CD8-positive, alpha-beta memory T cell (primary cell): ENCODE measurements at regions not wholly inside any gene's neighbourhood (a gene's known extent, or its start where the extent isn't known, plus 50 kb on each side); places are given as distances from the start of the nearest gene placed in this dataset.
"Not testable (repeated sequence)": the region's sequence is repeated elsewhere in the genome, so short reads cannot be mapped to it uniquely, and the experiment has no call there.

ENCODE experiments used
- CTCF ChIA-PET: fragments of 350-600 bp; sonication (Branson Sonifier 250); formaldehyde crosslinking; loops from one replicate; lab custom pipeline; 2021; ENCODE audit warnings: antibody characterized with exemption; lab: Charles Lee
- POLR2A ChIA-PET: fragments of 350-600 bp; sonication (Branson Sonifier 250); formaldehyde crosslinking; loops from one replicate; lab custom pipeline; 2021; ENCODE audit warnings: antibody characterized with exemption; lab: Charles Lee
- DNase-seq, 5 donors: peaks; one replicate each; pipeline versions ENCODE4 v3.0.0 to v3.0.0-alpha.2; 2020 to 2022; ENCODE audit warnings: mixed read lengths in 1 of 5
- H3K27ac ChIP-seq: one replicate; pipeline ENCODE4 v1.7.0; 2013; ENCODE audit warnings: low read depth, mild to moderate bottlenecking, low read length, moderate library complexity
- H3K27me3 ChIP-seq: 2 replicates; pipeline ENCODE4 v1.7.0; 2013; ENCODE audit warnings: low read length, mild to moderate bottlenecking; ENCODE audit not compliant: insufficient read depth, poor library complexity, severe bottlenecking
- H3K36me3 ChIP-seq: 2 replicates; pipeline ENCODE4 v1.7.0; 2013; ENCODE audit warnings: mild to moderate bottlenecking, low read length, moderate library complexity; ENCODE audit not compliant: insufficient read depth
- H3K4me1 ChIP-seq: 2 replicates; pipeline ENCODE4 v1.7.0; 2013; ENCODE audit warnings: mild to moderate bottlenecking, low read length, moderate library complexity; ENCODE audit not compliant: insufficient read depth
- H3K4me3 ChIP-seq: 2 replicates; pipeline ENCODE4 v1.7.0; 2013; ENCODE audit warnings: mild to moderate bottlenecking, low read length
- H3K9me3 ChIP-seq: 2 replicates; pipeline ENCODE4 v1.7.0; 2013; ENCODE audit warnings: mild to moderate bottlenecking, low read length
- H3K27ac Mint-ChIP-seq, 8 donors: one replicate each; pipeline ENCODE4 v1.8.0; 2020 to 2021; ENCODE audit warnings: mixed read lengths in 8 of 8, mild to moderate bottlenecking in 6 of 8, inconsistent platforms in 3 of 8, moderate library complexity in 3 of 8
- H3K27me3 Mint-ChIP-seq, 2 donors: one replicate each; pipeline ENCODE4 v1.8.0; 2020 to 2021; ENCODE audit warnings: mixed read lengths in 2 of 2, mild to moderate bottlenecking in 1 of 2, moderate library complexity in 1 of 2
- H3K36me3 Mint-ChIP-seq, 3 donors: one replicate each; pipeline ENCODE4 v1.8.0; 2020 to 2021; ENCODE audit warnings: mixed read lengths in 3 of 3, inconsistent platforms in 1 of 3, mild to moderate bottlenecking in 1 of 3
- H3K4me1 Mint-ChIP-seq, 3 donors: one replicate each; pipeline ENCODE4 v1.8.0; 2020 to 2021; ENCODE audit warnings: mixed read lengths in 3 of 3, inconsistent platforms in 1 of 3, mild to moderate bottlenecking in 1 of 3
- H3K4me3 Mint-ChIP-seq, 7 donors: one replicate each; pipeline ENCODE4 v1.8.0; 2020 to 2021; ENCODE audit warnings: mixed read lengths in 7 of 7, mild to moderate bottlenecking in 6 of 7, moderate library complexity in 4 of 7, inconsistent platforms in 2 of 7
- H3K9me3 Mint-ChIP-seq, 5 donors: one replicate each; pipeline ENCODE4 v1.8.0; 2020 to 2022; ENCODE audit warnings: mixed read lengths in 5 of 5, mild to moderate bottlenecking in 3 of 5, moderate library complexity in 2 of 5, inconsistent platforms in 1 of 5

DNA sequence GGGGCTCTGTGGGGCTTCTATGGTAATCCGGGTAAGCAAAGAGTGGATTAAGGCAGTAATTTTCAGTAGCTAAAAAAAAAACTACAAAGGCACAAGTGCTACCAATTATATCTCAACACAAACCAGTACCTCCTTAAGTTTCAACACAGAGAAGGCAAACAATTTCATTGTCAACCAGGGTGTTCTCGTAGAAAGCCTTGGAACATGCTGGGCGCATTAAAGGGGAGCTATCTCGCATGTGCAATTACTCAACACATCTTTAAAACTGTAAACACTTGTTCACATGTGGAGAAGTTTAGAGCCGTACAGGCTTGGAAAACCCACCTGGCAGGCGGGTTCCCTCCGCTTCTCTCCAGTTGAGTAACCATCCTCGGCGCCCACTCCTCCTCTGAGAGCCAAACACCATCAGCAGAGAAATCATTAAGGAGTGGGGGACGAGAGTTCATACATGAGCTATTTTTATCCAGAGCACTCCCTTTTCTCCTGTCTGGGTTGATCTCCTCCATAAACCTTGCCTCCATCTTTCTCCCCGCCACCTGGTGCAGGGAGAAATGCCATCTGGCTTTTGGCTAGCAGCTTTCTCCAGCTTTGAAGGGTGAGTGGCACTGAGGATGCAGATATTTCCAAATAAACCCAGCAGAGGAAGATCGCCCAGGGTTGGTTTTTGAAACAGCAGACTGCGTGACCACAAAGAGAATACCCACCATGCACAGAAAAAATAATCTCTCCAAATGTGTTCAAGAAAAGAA lies 287.1 kb downstream of the WDR11 start:
- no peak overlapping the region for H3K4me3 ChIP-seq
- Mint-ChIP-seq H3K4me1 (no peaks in the 10 kb centered on the region), H3K9me3 (peaks cover 3 to 9% (median 5%) of the 10 kb centered on the region in 5 donors), H3K27me3 (peaks cover 2 to 7% of the 10 kb centered on the region in 2 donors), H3K27ac (no peak overlapping the region), H3K36me3 (no peaks in the 10 kb centered on the region), H3K4me3 (no peak overlapping the region)
- H3K4me1 ChIP-seq, result no peaks in the 10 kb centered on the region
- POLR2A ChIA-PET, result no interaction called here
- H3K27ac ChIP-seq, result no peak overlapping the region
- H3K9me3 ChIP-seq, result no peaks in the 10 kb centered on the region
- H3K27me3 ChIP-seq, result no peaks in the 10 kb centered on the region
- CTCF ChIA-PET, result no interaction called here
- no peak for DNase-seq
- H3K36me3 ChIP-seq, result no peaks in the 10 kb centered on the region

DNA sequence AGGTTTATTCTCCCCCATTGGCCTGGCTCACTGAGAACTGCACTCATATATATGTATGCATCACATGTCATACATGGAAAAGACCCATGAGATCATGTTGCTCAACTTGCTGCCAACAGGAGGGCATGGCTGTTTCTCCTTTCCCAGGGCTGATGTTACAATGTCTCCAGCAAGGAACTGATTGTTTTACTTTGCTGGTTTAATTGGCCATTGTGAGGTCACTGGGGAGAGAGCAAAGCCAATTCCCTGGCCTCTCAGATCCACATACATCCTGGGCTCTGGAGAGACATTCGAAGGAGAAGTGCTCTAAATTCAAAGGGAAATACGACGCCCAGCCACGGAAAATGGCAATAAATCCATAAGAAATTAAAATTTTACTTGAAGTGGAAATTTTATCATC lies 287.8 kb downstream of the WDR11 start:
- H3K36me3 Mint-ChIP-seq, result no peaks in the 10 kb centered on the region
- peaks cover 2 to 7% of the 10 kb centered on the region in 2 donors for H3K27me3 Mint-ChIP-seq
- no peak for DNase-seq
- Histone ChIP-seq H3K9me3 (no peaks in the 10 kb centered on the region), H3K4me1 (no peaks in the 10 kb centered on the region), H3K36me3 (no peaks in the 10 kb centered on the region), H3K27ac (no peak overlapping the region), H3K27me3 (no peaks in the 10 kb centered on the region), H3K4me3 (no peak overlapping the region)
- POLR2A ChIA-PET, result no interaction called here
- peaks cover 3 to 12% (median 5%) of the 10 kb centered on the region in 5 donors for H3K9me3 Mint-ChIP-seq
- H3K4me1 Mint-ChIP-seq, result no peaks in the 10 kb centered on the region
- H3K27ac Mint-ChIP-seq, result no peak overlapping the region
- CTCF ChIA-PET, result no interaction called here
- H3K4me3 Mint-ChIP-seq, result no peak overlapping the region

DNA sequence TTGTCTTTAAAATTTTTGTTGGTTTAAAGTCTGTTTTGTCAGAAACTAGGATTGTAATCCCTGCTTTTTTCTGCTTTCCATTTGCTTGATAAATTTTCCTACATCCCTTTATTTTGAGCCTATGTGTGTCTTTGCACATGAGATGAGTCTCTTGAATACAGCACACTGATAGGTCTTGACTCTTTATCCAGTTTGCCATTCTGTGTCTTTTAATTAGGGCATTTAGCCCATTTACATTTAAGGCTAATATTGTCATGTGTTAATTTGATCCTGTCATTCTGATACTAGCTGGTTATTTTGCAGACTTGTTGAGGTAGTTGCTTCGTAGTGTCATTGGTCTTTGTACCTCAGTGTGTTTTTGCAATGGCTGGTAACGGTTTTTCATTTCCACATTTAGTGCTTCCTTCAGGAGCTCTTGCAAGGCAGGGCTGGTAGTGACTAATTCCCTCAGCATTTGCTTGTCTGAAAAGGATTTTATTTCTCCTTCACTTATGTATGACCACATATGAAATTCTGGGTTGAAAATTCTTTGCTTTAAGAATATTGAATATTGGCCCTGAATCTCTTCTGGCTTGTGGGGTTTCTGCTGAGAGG lies 294.7 kb downstream of the WDR11 start:
- DNase-seq, H3K27me3 ChIP-seq, H3K4me3 Mint-ChIP-seq, H3K36me3 Mint-ChIP-seq, H3K27ac Mint-ChIP-seq, H3K4me1 Mint-ChIP-seq, CTCF ChIA-PET, POLR2A ChIA-PET, H3K27me3 Mint-ChIP-seq, H3K4me1 ChIP-seq, H3K36me3 ChIP-seq, H3K9me3 ChIP-seq, H3K4me3 ChIP-seq, H3K27ac ChIP-seq: not testable (repeated sequence)
- H3K9me3 Mint-ChIP-seq, result peaks cover 15 to 27% (median 20%) of the 10 kb centered on the region in 5 donors

DNA sequence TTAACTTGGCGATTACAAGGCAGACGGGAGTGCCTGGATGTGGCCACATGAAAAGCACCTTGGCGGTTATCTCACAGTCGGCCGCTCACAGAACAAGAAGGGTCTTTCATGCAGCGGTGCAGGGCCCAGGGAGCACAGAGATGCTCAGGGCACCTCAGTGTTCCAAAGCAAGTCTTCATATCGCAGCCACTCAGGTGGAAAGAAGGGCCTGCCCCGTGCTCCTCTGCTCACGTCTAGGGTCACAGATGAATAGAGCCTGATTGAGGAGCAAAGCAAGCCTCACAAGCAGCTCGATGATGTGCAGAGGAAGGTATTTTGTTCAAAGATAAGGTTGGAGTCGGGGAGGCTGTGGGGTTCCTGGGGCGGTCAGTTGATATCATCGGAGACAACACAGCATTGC lies 297.8 kb downstream of the WDR11 start:
- H3K4me1 Mint-ChIP-seq, result no peaks in the 10 kb centered on the region
- no peak overlapping the region for H3K4me3 ChIP-seq
- no peak overlapping the region for H3K4me3 Mint-ChIP-seq
- H3K27me3 ChIP-seq, result no peaks in the 10 kb centered on the region
- peaks cover 12 to 24% (median 15%) of the 10 kb centered on the region in 5 donors for H3K9me3 Mint-ChIP-seq
- no peaks in the 10 kb centered on the region for H3K4me1 ChIP-seq
- no peak overlapping the region for H3K27ac Mint-ChIP-seq
- DNase-seq, result no peak
- H3K9me3 ChIP-seq, result no peaks in the 10 kb centered on the region
- H3K36me3 ChIP-seq, result no peaks in the 10 kb centered on the region
- H3K36me3 Mint-ChIP-seq, result no peaks in the 10 kb centered on the region
- POLR2A ChIA-PET, result no interaction called here
- CTCF ChIA-PET, result no interaction called here
- no peak overlapping the region for H3K27ac ChIP-seq
- H3K27me3 Mint-ChIP-seq, result peaks cover 0 to 4% of the 10 kb centered on the region in 2 donors

DNA sequence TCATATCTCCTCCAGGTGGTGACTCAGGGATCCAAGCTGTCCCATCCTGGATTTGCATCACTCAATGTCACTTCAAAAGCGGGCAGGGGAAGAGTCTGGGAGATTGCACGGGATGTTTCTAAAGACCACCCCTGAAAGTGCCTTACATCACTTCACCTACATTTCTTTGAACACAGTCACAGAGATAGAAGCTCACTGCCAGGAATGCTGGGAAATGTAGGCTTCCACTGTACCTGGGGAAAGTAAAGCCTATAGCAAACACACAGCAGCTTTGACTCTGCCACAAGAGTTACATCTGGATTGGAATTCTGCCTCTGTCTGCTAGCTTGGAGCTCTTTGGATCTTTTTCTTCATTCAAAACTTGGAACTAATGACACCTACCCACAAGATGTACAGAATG lies 300.9 kb downstream of the WDR11 start:
- peaks cover 0 to 8% (median under 1%) of the 10 kb centered on the region in 5 donors for H3K9me3 Mint-ChIP-seq
- H3K4me3 Mint-ChIP-seq, result no peak overlapping the region
- Histone ChIP-seq H3K27ac (no peak overlapping the region), H3K9me3 (no peaks in the 10 kb centered on the region), H3K27me3 (no peaks in the 10 kb centered on the region), H3K4me3 (no peak overlapping the region), H3K4me1 (no peaks in the 10 kb centered on the region), H3K36me3 (no peaks in the 10 kb centered on the region)
- H3K27ac Mint-ChIP-seq, result no peak overlapping the region
- H3K27me3 Mint-ChIP-seq, result peaks cover 0 to 4% of the 10 kb centered on the region in 2 donors
- ChIA-PET CTCF (no interaction called here), POLR2A (no interaction called here)
- H3K4me1 Mint-ChIP-seq, result no peaks in the 10 kb centered on the region
- no peak for DNase-seq
- no peaks in the 10 kb centered on the region for H3K36me3 Mint-ChIP-seq

DNA sequence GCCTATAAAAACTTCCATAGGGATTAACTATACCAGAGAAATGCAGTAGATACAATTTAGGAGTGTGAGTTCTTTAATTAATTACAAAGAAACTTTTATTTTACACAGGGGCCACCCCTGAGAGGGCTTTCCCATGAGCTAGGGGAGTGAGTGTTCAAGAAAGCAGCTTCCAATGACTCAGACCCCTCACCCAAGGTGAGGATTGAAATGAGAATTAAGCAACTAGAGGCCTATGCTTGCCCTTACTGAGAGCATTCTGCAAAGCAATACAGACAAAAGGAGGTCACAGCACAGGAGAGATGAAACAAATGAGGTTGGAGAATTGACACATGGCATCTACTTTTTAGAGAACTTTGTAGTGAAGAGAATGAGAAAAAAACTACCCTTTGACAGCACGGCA lies 301.8 kb downstream of the WDR11 start:
- Mint-ChIP-seq H3K36me3 (no peaks in the 10 kb centered on the region), H3K27ac (no peak overlapping the region), H3K4me3 (no peak overlapping the region), H3K9me3 (peaks cover 0 to 8% (median 0%) of the 10 kb centered on the region in 5 donors), H3K4me1 (no peaks in the 10 kb centered on the region), H3K27me3 (peaks cover 0 to 4% of the 10 kb centered on the region in 2 donors)
- Histone ChIP-seq H3K36me3 (no peaks in the 10 kb centered on the region), H3K27ac (no peak overlapping the region), H3K4me3 (no peak overlapping the region), H3K27me3 (no peaks in the 10 kb centered on the region), H3K4me1 (no peaks in the 10 kb centered on the region), H3K9me3 (no peaks in the 10 kb centered on the region)
- no peak for DNase-seq
- ChIA-PET POLR2A (no interaction called here), CTCF (no interaction called here)

DNA sequence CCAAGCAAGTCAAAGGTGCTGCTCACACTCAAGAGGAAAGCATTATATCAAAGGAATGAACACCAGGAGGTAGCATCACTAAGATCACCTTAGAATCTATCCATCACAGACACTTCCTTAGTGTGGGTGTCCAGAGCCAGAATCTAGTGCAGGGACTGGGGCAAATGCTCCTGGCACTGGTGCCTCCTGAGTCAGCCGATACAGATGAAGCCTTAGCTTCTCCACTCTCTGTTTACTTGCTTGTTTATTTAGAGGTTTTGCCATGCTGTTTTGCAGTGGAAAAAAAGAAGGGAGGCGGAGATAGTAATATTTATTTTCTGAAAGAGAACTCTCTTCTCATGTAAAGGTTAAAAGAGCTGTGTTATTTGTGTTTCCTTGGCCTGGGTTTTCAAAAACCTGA lies 303.1 kb downstream of the WDR11 start:
- H3K27ac Mint-ChIP-seq, result no peak overlapping the region
- peaks cover 0 to 8% (median 0%) of the 10 kb centered on the region in 5 donors for H3K9me3 Mint-ChIP-seq

DNA sequence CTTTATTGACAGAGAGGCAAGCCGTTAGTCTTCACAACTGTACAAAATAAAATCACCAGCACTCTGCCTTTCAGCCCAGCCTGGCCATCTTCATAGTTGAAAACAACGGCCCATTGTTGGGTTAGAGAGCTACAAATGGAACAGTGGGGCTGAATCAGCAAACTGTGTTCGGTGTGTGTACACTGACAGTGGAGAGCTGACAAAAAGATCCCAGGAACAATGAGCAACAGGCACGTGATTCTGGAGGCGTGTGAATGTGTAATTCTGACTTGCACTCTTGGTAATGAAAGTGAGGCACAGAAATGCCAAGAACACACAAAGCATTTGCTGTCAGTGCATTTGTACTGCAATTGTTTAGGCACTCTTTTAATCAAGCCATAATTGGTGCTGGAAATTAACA lies 303.7 kb downstream of the WDR11 start:
- H3K4me1 Mint-ChIP-seq, result no peaks in the 10 kb centered on the region
- Histone ChIP-seq H3K36me3 (no peaks in the 10 kb centered on the region), H3K4me1 (no peaks in the 10 kb centered on the region), H3K27me3 (no peaks in the 10 kb centered on the region), H3K4me3 (no peak overlapping the region), H3K27ac (no peak overlapping the region), H3K9me3 (no peaks in the 10 kb centered on the region)
- no peak overlapping the region for H3K4me3 Mint-ChIP-seq
- CTCF ChIA-PET, result no interaction called here
- peaks cover 0 to 4% of the 10 kb centered on the region in 2 donors for H3K27me3 Mint-ChIP-seq
- DNase-seq, result no peak
- peaks cover 0 to 8% (median 3%) of the 10 kb centered on the region in 5 donors for H3K9me3 Mint-ChIP-seq
- no peaks in the 10 kb centered on the region for H3K36me3 Mint-ChIP-seq
- POLR2A ChIA-PET, result no interaction called here
- no peak overlapping the region for H3K27ac Mint-ChIP-seq

More for the DNA sequence above, 303.1 kb downstream of the WDR11 start:
- no peaks in the 10 kb centered on the region for H3K36me3 ChIP-seq
- POLR2A ChIA-PET, result no interaction called here
- CTCF ChIA-PET, result no interaction called here
- no peak for DNase-seq
- H3K9me3 ChIP-seq, result no peaks in the 10 kb centered on the region
- no peak overlapping the region for H3K4me3 ChIP-seq
- H3K27ac ChIP-seq, result no peak overlapping the region
- H3K27me3 Mint-ChIP-seq, result peaks cover 0 to 4% of the 10 kb centered on the region in 2 donors
- no peak overlapping the region for H3K4me3 Mint-ChIP-seq
- H3K4me1 Mint-ChIP-seq, result no peaks in the 10 kb centered on the region
- no peaks in the 10 kb centered on the region for H3K36me3 Mint-ChIP-seq
- H3K4me1 ChIP-seq, result no peaks in the 10 kb centered on the region
- H3K27me3 ChIP-seq, result no peaks in the 10 kb centered on the region
